NB4 (cell line): ENCODE measurements at regions not wholly inside any gene's neighbourhood (a gene's known extent, or its start where the extent isn't known, plus 50 kb on each side); places are given as distances from the start of the nearest gene placed in this dataset.

Experiments used
- DNase-seq: peaks from one replicate; pipeline ENCODE4 v3.0.0; 2010; ENCODE audit warnings: low read depth
- H3K4me3 ChIP-seq: one replicate; pipeline ENCODE4 v1.5.1; 2011; ENCODE audit warnings: mild to moderate bottlenecking, low read depth, low read length, moderate library complexity
- MAX ChIP-seq: IDR thresholded peaks from 2 replicates; pipeline ENCODE4 v1.6.1; 2011; ENCODE audit warnings: low read depth, low read length
- MYC ChIP-seq: IDR thresholded peaks from 2 replicates; pipeline ENCODE4 v1.6.1; 2011; ENCODE audit warnings: low read depth, low read length
- POLR2A ChIP-seq: IDR thresholded peaks from 2 replicates; pipeline ENCODE4 v1.6.1; 2011; ENCODE audit warnings: mild to moderate bottlenecking; ENCODE audit not compliant: insufficient read length; ENCODE audit errors: extremely low read depth
- TF ChIP-seq, protein P1 (sequence below): IDR thresholded peaks from one replicate; pipeline ENCODE4 v1.5.1; 2012; ENCODE audit warnings: low read depth, low read length

DNA sequence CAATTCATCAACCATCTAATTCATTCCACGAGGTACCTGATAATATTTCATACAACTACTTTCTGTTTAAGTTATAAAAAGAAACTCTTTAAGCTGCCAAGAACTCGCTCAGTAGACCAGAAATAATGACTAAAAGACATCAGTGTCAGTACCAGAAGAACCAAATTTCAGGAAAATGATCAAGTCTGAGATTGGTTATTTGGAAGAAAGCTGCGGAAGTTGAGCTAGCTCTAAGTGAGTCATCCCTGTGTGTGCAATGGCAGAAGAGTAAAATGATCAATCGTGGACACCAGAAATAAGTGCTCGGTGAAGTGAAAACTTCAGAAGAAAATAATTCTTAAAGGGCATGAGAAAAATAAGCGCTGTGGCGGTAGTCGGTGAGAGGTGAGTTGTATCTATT lies 933.2 kb upstream of the CHORDC1 start:
- TF ChIP-seq MAX (no peak), MYC (no peak), POLR2A (no peak)
- no peak overlapping the region for H3K4me3 ChIP-seq
- no peak for DNase-seq

GRCh38 chr11:91147885-91148284 lies 925.0 kb upstream of the CHORDC1 start:
- no peak for DNase-seq
- TF ChIP-seq MAX (no peak), POLR2A (no peak), MYC (no peak)
- TF ChIP-seq, protein P1, sequence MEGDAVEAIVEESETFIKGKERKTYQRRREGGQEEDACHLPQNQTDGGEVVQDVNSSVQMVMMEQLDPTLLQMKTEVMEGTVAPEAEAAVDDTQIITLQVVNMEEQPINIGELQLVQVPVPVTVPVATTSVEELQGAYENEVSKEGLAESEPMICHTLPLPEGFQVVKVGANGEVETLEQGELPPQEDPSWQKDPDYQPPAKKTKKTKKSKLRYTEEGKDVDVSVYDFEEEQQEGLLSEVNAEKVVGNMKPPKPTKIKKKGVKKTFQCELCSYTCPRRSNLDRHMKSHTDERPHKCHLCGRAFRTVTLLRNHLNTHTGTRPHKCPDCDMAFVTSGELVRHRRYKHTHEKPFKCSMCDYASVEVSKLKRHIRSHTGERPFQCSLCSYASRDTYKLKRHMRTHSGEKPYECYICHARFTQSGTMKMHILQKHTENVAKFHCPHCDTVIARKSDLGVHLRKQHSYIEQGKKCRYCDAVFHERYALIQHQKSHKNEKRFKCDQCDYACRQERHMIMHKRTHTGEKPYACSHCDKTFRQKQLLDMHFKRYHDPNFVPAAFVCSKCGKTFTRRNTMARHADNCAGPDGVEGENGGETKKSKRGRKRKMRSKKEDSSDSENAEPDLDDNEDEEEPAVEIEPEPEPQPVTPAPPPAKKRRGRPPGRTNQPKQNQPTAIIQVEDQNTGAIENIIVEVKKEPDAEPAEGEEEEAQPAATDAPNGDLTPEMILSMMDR = no peak
- H3K4me3 ChIP-seq = no peak overlapping the region

DNA sequence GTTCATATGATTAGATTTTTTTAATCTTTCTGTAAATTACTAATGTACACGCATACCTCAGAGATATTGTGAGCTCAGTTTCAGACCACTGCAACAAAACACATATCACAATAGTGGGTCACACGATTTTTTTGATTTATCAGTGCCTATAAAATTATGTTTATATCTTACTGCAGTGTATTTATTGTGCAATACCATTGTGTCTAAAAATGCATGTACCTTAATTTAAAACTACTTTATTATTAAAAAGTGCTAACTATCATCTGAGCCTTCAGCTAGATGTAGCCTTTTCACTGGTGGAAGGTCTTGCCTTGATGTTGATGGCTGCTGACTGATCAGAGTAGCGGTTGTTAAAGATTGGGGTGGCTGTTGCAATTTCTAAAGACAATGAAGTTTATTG lies 918.8 kb upstream of the CHORDC1 start:
- TF ChIP-seq MAX (no peak), POLR2A (no peak)
- TF ChIP-seq, protein P1 = no peak
- no peak for DNase-seq
- H3K4me3 ChIP-seq = no peak overlapping the region

DNA sequence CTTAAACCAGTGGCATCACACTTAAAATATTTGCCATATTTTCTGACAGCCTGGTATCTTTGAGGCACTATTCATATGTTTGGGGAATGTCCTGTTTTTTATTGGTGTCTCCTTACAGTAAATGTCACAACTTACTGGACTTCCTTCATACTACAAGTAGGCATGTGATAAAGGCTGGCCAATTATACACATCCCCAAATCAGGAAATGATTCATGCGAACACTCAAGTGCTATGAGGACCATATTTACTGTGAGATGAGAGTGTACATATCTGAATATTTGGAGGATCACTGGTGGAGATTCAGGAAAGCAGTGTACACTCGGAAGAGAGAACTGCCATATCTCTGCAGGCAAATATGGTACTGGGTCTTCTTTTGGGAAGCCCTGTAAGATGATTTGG lies 913.8 kb upstream of the CHORDC1 start:
- DNase-seq = peak; percentile 24

DNA sequence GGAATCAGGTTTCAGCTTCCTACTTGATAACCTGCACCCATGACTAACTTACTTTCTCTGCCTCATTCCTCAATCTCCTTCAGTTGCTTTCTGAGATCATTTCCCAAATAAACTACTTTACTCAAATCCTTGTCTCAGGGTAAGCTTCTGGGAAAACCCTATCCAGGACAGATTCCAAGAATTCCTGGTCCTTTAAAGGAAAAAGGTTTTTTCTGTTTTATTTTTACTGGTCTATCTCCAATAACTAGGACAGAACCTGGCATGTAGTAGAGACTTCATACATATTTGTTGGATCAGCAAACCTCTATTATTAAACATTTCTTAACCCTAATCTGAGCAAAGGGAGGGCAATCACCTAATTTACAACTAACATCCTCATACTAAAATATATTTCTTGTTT lies 910.5 kb upstream of the CHORDC1 start:
- no peak for TF ChIP-seq POLR2A
- TF ChIP-seq MAX = no peak
- TF ChIP-seq MYC = no peak
- TF ChIP-seq, protein P1 = no peak
- no peak for DNase-seq
- no peak overlapping the region for H3K4me3 ChIP-seq

More for the DNA sequence above, 913.8 kb upstream of the CHORDC1 start:
- no peak for TF ChIP-seq MAX
- TF ChIP-seq, protein P1 = no peak
- TF ChIP-seq MYC = no peak
- TF ChIP-seq POLR2A = no peak
- no peak overlapping the region for H3K4me3 ChIP-seq

DNA sequence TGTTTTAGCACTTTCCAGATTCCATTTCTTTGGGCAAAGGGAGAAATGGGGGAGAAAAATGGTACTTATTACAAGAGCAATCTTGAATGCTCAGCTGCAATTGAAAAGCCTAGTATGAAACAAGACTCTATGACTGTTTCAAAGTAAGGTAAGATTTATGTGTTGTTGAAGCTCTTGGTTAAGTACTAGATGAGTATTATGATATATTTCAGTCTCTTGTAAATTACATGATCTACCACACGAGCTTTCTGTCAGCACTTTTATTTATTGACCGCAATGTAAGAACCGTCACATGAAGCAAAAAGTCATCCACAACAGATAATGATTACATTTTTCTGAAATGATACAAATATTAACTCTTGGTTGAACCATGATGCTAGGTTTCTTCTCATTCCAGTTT lies 906.7 kb upstream of the CHORDC1 start:
- no peak for TF ChIP-seq MYC
- TF ChIP-seq MAX = no peak
- TF ChIP-seq, protein P1 = no peak
- TF ChIP-seq POLR2A = no peak
- no peak overlapping the region for H3K4me3 ChIP-seq
- DNase-seq = no peak
